ENCODE measurements at regions not wholly inside any gene's neighbourhood (a gene's known extent, or its start where the extent isn't known, plus 50 kb on each side); places are given as distances from the start of the nearest gene placed in this dataset.

DNA sequence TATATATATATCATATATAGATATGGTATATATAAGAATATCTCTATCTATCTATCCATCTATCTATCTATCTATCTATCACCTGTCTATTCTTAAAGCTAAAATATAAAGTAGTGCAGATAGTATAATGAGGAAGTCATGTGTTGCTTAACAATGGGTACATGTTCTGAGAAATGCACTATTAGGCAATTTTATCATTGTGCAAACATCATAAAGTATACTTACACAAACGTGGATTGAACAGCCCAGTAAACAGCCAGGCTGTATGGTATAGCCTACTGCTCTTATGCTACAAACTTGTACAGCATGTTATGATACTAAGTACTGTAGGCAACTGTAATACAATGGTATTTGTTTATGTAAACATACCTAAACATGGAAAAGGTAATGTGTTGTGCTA is 621.0 kb upstream of the NCAM2 start:
- TF ChIP-seq POLR2A (IDR thresholded peaks at IDR 0.05; ENCODE audit: low read length) (no peak), GATA1 (IDR thresholded peaks at IDR 0.05; ENCODE audit: low read depth, low read length) (no peak)
